Prostate gland (tissue), 2 donors: ENCODE measurements at regions not wholly inside any gene's neighbourhood (a gene's known extent, or its start where the extent isn't known, plus 50 kb on each side); places are given as distances from the start of the nearest gene placed in this dataset.

ENCODE experiments used
- DNase-seq: peaks from one replicate; pipeline ENCODE4 v3.0.0-alpha.2; 2019; ENCODE audit warnings: low spot score
- H3K27ac ChIP-seq, 2 donors: fragments of 200-600 bp; sonication (generic); 2 replicates each; pipeline ENCODE4 v1.5.1; 2017 to 2019
- H3K27me3 ChIP-seq: fragments of 200-600 bp; sonication (generic); replicated peaks from 2 replicates; pipeline ENCODE4 v1.5.1; 2019; ENCODE audit not compliant: insufficient read depth
- H3K36me3 ChIP-seq, 2 donors: fragments of 200-600 bp; sonication (generic); 1 replicate in 1 of 2; 2 replicates in 1 of 2; pipeline versions ENCODE4 v1.5.1 to v1.8.1; 2017 to 2019
- H3K4me1 ChIP-seq: fragments of 200-600 bp; sonication (generic); replicated peaks from 2 replicates; pipeline ENCODE4 v1.5.1; 2019
- H3K4me3 ChIP-seq, 2 donors: fragments of 200-600 bp; sonication (generic); 2 replicates each; pipeline ENCODE4 v1.5.1; 2017 to 2019
- H3K9me3 ChIP-seq: fragments of 200-600 bp; sonication (generic); 2 replicates; pipeline ENCODE4 v1.5.1; 2017
- POLR2A ChIP-seq: fragments of 450-650 bp; IDR thresholded peaks from one replicate; pipeline ENCODE4 v1.6.1; 2016; ENCODE audit warnings: antibody characterized with exemption, mild to moderate bottlenecking
- POLR2AphosphoS5 ChIP-seq: sonication (generic); formaldehyde crosslinking; IDR thresholded peaks from one replicate; pipeline ENCODE4 v1.6.1; 2017; ENCODE audit warnings: antibody characterized with exemption
- WGBS: methylation state at CpG from one replicate; pipeline ENCODE4 v1.1.5; 2018; 5-methylcytosine and 5-hydroxymethylcytosine counted together
- intact Hi-C: fragments of 100-400 bp; cut with DNase I; formaldehyde crosslinking; loops from one replicate; pipeline ENCODE4 v1.14.2; 2022
- TF ChIP-seq, protein P1 (sequence below), 4 experiments: fragments of 200-600 bp in 2 of 4; fragments of 450-650 bp in 2 of 4; sonication (generic) in 2 of 4; IDR thresholded peaks; 1 replicate in 3 of 4; 2 replicates in 1 of 4; pipeline ENCODE4 v1.5.1; 2016 to 2019; ENCODE audit warnings: antibody characterized with exemption in 4 of 4, mild to moderate bottlenecking in 2 of 4, moderate library complexity in 2 of 4

DNA sequence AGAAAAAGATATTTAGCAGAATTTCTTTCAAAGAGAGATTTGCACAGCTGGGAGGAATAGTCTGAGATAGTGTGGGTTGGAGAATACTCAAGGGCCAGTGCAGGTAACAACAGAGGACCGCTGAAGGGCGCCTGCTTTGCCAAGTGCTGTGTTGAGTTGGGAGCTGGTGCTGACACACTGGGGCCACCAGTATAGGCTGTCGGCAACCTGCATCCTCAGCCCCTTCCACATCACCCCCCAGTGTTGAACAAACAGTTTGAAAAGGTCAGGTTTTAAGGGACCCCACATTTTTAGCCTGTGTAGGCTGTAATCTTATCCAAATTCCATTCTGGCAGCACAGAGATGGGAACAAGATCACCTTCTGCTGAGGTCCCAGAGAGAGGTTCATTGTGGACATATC is 96.6 kb downstream of the ABHD5 start:
- H3K27ac ChIP-seq = no peak overlapping the region
- no peaks in the 10 kb centered on the region for H3K27me3 ChIP-seq
- no peak for DNase-seq
- 84% methylated on average over 3 of the region's 3 CpGs for WGBS
- H3K9me3 ChIP-seq = no peaks in the 10 kb centered on the region
- intact Hi-C loops = no loop called here
- H3K4me1 ChIP-seq = no peaks in the 10 kb centered on the region
- TF ChIP-seq POLR2A (no peak), POLR2AphosphoS5 (no peak)
- TF ChIP-seq, protein P1, sequence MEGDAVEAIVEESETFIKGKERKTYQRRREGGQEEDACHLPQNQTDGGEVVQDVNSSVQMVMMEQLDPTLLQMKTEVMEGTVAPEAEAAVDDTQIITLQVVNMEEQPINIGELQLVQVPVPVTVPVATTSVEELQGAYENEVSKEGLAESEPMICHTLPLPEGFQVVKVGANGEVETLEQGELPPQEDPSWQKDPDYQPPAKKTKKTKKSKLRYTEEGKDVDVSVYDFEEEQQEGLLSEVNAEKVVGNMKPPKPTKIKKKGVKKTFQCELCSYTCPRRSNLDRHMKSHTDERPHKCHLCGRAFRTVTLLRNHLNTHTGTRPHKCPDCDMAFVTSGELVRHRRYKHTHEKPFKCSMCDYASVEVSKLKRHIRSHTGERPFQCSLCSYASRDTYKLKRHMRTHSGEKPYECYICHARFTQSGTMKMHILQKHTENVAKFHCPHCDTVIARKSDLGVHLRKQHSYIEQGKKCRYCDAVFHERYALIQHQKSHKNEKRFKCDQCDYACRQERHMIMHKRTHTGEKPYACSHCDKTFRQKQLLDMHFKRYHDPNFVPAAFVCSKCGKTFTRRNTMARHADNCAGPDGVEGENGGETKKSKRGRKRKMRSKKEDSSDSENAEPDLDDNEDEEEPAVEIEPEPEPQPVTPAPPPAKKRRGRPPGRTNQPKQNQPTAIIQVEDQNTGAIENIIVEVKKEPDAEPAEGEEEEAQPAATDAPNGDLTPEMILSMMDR (IDR thresholded peaks at IDR 0.05) = no peak
- no peak overlapping the region for H3K4me3 ChIP-seq
- no peaks in the 10 kb centered on the region for H3K36me3 ChIP-seq

DNA sequence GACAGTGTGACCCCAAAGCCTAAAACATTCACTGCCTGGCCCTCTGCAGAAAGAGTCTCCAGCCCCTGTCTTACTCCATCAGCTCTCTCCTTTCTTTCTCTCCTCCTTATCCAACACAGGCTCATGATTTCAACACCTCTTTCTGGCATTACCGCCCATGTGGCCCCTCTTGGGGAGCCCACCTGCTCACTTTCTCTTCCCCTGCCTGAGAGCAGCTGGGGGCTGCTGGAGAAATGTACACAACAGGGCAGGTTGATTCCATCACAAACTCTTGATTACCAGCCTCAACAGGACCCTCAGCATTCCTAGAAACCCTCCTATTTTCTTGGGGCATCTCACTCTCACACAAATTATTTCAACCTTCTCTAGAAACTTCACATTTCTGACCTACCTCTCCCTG is 98.3 kb downstream of the ABHD5 start:
- no peak for DNase-seq
- WGBS = 89% methylated on average over 1 of the region's 1 CpG
- Histone ChIP-seq H3K4me3 (no peak overlapping the region), H3K4me1 (no peaks in the 10 kb centered on the region), H3K27me3 (no peaks in the 10 kb centered on the region), H3K9me3 (no peaks in the 10 kb centered on the region), H3K27ac (no peak overlapping the region), H3K36me3 (no peaks in the 10 kb centered on the region)
- no peak for TF ChIP-seq POLR2A
- intact Hi-C loops = no loop called here

DNA sequence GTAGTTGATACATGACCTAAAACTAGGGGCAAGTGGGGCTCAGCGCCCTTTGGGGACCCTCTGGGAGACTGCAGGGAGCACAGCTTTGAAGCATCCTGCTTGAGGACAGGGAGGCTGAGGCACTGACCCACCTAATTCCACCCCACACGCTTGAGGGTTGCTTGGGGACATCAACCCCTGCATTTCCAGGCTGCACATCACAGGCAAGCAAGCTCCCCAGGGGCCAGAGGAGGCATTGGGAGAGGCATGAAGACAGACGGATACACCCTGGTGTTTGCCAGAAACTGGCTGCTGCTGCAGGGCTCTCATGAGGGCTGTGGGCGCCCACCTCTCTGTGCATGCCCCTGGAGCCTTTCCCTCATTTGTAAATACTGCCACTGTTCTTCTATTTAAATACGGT is 99.3 kb downstream of the ABHD5 start:
- no peak overlapping the region for H3K4me3 ChIP-seq
- no peaks in the 10 kb centered on the region for H3K27me3 ChIP-seq
- H3K36me3 ChIP-seq = no peaks in the 10 kb centered on the region
- intact Hi-C loops = no loop called here
- no peak for DNase-seq
- WGBS = 78% methylated on average over 5 of the region's 5 CpGs
- H3K27ac ChIP-seq = no peak overlapping the region
- TF ChIP-seq POLR2A = no peak
- TF ChIP-seq, protein P1 (IDR thresholded peaks at IDR 0.05) = no peak
- TF ChIP-seq POLR2AphosphoS5 = no peak
- H3K9me3 ChIP-seq = no peaks in the 10 kb centered on the region
- no peaks in the 10 kb centered on the region for H3K4me1 ChIP-seq

DNA sequence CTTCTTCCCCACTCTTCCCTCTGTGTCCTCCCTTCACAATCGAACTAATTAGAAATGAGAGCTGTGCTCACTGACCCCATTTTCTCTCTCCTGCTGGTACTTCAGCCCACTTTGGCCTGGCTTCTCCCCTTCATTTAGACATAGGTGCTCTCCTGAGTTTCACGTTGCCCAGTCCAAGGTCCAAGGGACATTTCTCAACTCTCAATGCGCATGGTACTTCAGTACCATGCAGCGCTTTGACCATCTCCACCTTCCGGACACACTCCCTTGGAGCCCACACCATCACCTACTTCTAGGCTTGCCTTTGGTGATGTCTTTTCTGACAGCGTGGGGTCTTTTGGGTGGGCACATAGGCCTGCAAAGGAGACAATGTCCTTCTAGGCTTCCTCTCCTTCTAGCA is 99.7 kb downstream of the ABHD5 start:
- Histone ChIP-seq H3K4me1 (no peaks in the 10 kb centered on the region), H3K27ac (no peak overlapping the region), H3K27me3 (no peaks in the 10 kb centered on the region), H3K36me3 (no peaks in the 10 kb centered on the region), H3K4me3 (no peak overlapping the region), H3K9me3 (no peaks in the 10 kb centered on the region)
- WGBS = 89% methylated on average over 6 of the region's 6 CpGs
- no peak for DNase-seq
- intact Hi-C loops = no loop called here
- TF ChIP-seq, protein P1 (IDR thresholded peaks at IDR 0.05) = no peak
- TF ChIP-seq POLR2A (no peak), POLR2AphosphoS5 (no peak)

DNA sequence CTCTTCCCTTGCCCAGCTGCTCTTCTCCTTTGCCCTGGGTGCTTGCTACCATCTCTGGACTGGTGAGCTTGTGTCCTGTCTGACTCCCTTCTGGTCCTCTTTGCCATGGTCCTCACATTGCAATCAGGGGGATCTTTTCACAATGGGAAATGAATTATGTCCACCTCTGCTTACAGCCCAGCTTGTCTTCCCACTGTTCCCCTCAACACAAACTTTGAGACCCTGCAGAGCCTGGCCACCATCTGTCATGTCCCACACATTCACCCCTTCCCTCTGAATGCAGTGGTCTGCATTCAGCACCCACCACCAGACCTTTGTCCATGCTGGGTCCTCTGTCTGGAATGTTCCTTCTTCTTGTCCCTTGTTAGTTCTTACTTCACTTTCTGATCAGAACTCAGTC is 100.5 kb downstream of the ABHD5 start:
- no peaks in the 10 kb centered on the region for H3K9me3 ChIP-seq
- no peak overlapping the region for H3K4me3 ChIP-seq
- intact Hi-C loops = no loop called here
- TF ChIP-seq POLR2AphosphoS5 (no peak), POLR2A (no peak)
- TF ChIP-seq, protein P1 (IDR thresholded peaks at IDR 0.05) = no peak
- H3K36me3 ChIP-seq = no peaks in the 10 kb centered on the region
- DNase-seq = no peak
- H3K27ac ChIP-seq = no peak overlapping the region
- no peaks in the 10 kb centered on the region for H3K27me3 ChIP-seq
- no peaks in the 10 kb centered on the region for H3K4me1 ChIP-seq
